GM18502 (cell line): ENCODE measurements at regions not wholly inside any gene's neighbourhood (a gene's known extent, or its start where the extent isn't known, plus 50 kb on each side); places are given as distances from the start of the nearest gene placed in this dataset.

Experiments
- ATAC-seq: cut with Tn5 transposase; IDR thresholded peaks from one replicate; pipeline ENCODE4 v1.9.1; 2021; ENCODE audit warnings: mild to moderate bottlenecking; ENCODE audit not compliant: unreplicated experiment, poor library complexity

DNA sequence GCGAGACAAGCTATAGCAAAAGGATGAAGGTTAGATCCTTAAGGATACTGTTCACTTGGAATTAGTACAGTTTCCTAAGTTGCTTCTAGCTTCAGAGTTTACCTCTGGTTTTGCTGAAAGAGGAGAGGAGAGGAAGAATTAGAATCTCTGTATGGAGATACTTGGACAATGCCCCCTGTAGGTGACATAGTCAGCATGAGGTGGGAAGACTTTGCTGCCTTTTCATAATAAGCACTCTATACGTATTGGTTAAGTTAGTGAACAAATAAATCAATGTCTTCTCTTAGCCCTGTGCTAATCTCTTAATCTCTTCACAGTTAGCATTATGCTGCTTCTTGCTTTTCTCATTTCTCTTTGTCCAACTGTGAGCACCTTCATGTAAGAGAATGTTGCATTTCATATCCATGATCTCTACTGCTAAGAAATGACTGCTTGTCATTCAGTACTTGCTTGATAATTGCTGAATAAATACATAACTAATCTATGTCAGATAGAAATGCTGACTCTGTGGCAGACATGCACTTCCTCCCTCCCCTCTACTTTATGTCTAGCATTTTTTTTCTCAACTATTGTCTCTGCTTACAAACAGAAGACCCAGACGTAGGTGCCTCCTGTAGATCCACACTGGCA, 527.2 kb downstream of the GBA3 start:
- ATAC-seq = no peak

DNA sequence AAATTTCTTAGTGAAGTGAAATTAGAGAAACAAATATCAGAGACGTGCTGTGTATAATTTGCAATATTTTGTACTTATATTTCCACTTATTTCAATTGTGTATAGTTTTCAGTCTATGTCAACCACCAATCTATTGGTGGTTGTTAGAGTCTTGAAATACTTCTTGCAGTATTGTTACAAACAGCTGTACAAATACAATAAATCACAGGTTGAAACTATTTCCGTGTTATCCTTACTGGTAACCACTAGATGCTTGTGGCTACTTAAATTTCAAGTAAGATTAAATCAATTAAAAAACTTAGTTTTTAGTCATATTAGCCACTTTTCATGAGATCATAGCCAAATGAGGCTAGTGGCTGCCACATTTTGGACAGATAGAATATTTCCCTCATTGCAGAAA, 520.5 kb downstream of the GBA3 start:
- no peak for ATAC-seq

DNA sequence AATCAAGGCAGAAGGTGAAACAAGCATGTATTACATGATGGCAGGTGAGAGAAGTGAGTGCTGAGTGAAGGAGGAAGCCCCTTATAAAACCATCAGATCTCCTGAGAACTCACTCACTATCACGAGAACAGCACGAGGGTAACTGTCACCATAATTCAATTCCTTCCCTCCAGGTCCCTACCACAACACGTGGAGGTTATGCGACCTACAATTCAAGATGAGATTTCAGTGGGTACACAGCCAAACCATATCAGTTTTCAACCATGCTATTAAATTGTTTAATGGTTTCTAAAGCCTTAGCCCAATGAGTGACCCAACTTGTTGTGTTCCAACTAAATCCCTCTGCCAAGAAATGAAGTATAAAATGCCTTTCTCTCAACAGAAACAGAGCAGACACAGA, 519.8 kb downstream of the GBA3 start:
- ATAC-seq = no peak

DNA sequence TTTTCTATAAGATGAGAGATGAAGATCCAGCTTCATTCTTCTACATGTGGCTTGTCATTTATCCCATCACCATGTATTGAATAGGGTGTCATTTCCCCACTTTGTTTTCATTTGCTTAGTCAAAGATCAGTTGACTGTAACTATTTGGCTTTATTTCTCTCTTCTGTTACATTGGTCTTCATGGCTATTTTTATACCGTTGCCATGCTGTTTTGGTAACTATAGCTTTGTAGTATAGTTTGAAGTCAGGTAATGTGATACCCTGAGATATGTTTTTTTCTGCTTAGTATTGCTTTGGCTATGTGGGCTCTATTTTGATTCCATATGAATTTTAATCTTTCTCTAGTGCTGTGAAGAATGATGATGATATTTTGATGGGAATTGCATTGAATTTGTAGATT, 514.3 kb downstream of the GBA3 start:
- no peak for ATAC-seq

DNA sequence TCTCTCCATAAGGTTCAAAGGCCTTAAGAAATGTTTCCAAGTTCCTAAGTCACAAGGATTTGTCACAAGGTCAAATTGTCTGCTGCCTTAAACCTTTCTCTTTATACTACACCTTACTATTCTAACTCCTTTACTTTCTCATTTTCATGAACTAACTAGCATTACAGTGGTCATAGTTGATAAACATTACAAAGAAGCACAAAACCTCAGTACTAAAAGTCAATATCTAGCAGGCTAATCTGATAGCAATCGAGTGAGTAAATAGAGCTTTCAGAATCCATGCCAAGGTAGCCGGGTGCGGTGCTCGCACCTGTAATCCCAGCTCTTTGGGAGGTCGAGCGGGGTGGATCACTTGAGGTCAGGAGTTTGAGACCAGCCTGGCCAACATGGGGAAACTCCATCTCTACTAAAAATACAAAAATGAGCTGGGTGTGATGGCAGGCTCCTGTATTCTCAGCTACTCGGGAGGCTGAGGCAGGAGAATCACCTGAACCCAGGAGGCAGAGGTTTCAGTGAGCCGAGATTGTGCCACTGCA, 510.0 kb downstream of the GBA3 start:
- no peak for ATAC-seq

DNA sequence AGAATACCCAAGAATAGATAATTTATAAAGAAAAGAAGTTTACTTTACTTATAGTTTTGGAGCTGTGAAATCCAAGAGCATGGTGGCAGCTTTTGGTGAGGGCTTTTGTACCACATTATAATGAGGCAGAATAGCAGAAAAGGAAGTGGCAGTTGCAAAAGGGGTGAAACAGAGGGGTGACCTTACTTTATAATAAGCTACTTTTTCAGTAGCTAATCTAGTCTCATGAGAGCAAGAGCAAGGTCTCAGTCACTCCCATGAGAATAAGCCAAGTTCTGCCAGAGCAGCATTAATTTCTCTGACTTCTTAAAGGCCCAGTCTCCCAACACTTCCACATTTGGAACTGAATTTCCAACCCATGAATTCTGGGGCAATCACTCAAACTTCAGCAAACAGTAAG, 502.0 kb downstream of the GBA3 start:
- no peak for ATAC-seq

DNA sequence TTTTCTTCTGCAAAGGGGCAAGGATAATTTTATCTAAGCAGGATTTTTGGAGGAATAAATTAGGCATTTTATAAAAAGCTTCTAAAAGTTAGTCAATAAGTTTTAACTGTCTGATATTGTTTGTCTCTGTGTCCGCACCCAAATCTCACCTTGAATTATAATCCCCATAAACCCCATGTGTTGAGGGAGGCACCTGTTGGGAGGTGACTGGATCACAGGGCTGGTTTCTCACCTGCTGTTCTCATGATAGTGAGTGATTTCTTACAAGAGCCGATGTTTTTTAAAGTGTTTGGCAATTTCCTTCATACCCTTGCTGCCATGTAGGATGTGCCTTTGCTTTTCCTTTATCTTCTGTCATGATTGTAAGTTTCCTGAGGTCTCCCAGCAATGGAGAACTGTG, 481.4 kb downstream of the GBA3 start:
- no peak for ATAC-seq

DNA sequence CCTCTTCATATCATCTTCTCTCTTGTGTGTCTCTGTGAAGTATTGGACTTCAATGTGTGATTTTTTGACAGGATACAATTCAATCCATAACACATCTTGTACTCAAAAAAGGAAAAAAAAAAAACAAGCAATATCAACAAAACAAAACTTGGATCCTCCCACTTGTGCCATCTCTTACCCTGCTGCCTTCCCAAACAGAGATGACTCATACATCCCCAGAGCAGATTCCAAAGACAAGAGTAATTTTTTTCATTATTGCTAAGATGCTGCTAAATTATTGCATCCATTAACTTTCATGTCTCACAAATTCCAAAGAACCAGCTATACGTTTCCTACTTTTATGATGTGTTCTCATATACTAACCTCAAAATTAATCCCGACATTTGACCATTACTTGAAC, 479.2 kb downstream of the GBA3 start:
- ATAC-seq = no peak

DNA sequence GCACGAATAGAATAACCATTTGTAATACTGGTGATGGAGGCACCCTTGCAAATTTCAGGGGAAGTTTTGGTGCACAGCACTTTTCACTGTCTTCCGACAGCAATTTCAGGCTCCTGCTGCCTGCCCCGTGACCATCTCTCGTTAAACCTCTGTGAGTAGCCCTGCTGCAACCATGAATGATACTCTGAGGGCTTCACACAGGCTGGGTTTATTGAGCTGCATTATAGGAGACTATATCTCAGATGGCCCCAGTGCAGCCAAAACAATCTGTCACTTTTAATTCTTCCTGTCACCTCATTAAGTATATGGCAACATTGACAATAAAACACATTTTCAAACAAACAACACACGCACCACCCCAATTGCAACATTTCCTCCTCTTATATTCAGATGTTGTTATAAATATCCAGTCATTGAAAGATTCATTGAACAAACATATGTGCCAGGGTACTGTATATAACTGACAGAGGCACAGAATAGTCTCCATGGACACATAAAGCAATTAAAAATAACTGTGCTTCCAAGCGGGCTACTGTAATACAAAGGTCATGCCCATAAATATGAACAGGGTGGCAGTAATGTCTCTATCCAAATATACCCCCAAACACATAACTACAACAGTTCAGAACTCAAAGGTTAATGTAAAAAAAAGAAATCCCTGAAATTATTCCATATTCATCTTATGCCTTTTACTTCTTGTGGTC, 477.0 kb downstream of the GBA3 start:
- ATAC-seq = no peak

DNA sequence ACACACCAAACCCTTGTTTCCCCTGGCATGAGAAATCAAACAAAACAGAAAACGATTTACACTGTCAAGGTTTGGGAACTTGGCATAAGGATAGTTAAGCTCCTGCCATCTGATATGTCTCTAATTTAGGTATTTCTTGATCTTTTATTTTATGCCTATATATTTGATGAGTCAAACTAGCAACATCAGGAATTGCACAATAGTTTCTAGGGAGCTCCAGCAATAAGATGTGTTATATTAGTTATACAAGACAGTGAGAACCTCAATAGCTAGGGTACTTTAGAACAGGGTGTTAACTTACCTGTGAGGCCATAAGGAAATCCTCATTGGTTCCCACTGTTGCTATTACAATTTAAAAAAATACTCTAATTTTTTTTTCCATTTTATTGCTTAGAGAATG, 474.2 kb downstream of the GBA3 start:
- ATAC-seq = no peak

DNA sequence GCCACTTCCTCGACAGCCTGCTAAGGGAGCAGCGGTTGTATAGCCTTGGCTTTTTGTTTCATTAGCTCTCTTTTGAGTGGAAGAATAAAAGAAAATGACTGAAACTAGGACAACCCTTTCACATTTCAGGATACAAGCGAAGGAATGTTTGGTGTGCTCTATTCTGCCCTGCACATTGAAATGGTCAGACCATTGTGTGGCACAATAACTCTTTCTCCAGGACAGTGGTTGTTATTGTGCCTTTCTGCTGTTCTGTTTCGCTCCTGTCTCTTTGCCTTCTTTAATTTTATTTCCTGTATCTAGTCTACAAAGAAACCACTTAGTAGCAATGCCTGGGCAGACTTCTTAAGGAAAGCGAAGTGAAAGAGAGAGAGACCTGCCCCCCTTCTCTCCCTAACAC, 473.7 kb downstream of the GBA3 start:
- ATAC-seq = no peak

DNA sequence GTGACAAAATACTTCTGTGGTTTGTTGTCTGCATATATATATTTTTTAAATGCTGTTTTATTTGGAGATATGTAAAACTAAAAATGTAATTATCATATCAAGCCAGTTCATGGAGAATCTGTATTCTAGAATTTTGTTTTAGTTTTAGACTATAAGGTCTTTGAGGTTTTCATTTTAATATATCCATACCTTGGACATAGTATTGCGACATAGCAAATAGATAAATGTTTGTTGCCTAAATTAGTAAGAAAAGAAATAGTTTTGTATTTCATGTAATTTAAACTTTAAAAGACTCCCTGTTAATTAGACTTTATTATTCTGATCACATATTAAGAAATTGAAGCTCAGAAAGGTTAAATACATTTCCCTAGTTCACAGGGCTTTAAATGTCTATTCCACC, 472.9 kb downstream of the GBA3 start:
- no peak for ATAC-seq

DNA sequence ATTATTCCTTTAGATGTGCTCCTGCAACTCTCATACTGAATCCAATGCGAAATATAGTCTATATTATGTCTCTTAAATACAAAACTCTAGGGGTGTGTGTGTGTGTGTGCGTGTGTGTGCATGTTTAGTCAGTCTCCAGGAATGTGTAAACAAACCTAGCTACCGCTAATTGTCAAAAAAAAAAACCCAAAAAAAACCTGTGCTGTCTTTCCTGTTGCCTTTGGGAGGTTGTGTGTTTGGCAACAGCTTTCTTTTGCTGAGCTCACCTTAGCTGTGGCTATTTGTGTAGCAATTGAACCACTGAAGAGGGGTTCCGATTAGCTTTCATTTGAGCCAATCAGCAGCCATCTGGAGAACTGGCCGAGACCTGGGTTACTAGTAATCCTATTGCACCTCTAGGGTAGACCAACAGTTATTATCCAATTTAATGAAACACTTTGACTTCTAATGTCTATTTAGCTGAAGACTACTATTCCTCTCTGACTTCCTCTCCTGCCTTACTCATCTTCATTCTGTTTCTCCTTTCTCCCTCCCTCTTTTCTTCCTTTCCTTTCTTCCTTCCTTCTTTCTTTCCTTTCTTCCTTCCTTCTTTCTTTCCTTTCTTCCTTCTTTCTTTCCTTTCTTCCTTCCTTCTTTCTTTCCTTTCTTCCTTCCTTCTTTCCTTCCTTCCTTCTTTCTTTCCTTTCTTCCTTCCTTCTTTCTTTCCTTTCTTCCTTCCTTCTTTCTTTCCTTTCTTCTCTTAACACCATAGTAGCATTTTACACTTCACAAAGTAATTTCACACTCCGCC, 471.1 kb downstream of the GBA3 start:
- no peak for ATAC-seq

DNA sequence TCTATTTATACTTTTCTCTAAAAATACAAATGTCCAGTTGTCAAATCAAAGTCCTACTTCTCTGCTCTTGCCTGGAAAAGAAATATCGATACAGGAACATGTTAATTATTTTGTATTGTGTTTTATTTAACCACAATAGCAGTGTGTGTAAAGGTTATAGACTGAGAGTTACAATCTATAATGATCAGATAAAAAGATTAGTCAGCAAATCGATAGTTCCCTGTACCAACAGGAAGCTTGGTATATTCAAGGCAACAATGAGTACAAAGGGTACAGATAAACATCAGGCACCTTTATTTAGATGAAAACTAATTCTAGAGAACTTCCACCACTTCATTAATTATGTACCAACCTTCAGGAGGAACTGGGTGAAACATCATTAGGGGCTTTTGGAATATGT, 469.5 kb downstream of the GBA3 start:
- no peak for ATAC-seq

DNA sequence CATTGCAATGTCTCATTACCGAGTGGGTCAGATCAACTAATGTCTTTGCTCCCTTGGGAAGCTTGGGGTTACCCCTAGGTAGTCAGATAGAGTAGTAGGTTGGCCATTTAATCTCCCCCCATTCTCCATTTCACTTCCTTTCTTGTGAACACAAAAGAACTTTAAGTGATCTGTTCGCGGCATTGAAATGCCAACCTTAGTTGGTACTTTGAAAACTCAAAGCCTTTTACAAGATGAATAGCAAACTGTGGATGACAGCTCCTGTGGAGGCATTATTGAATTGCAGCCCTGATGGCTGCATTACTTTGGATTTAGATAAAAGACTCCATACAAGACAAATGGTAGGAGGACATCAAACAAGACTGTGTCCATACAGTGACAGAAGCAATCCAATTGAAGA, 469.1 kb downstream of the GBA3 start:
- no peak for ATAC-seq

DNA sequence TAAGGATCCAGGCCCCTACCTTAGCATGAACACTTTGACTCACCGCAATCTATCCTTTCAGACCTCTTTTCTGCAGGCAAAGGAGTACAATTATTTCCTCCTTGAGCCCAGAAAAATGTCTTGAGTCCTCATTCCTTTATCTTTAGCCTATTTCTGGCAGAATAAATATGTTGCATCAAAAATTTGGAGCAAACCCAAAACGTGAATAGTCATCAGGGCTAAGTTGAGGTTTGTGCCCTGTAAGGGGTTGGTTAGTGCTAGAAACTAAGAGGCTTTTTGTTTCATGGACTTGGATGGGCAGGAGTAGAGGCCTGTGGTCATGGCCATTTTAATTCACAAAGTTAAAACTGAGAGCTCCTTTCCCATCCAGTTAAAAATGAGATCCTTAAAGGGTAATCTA, 460.3 kb downstream of the GBA3 start:
- no peak for ATAC-seq

DNA sequence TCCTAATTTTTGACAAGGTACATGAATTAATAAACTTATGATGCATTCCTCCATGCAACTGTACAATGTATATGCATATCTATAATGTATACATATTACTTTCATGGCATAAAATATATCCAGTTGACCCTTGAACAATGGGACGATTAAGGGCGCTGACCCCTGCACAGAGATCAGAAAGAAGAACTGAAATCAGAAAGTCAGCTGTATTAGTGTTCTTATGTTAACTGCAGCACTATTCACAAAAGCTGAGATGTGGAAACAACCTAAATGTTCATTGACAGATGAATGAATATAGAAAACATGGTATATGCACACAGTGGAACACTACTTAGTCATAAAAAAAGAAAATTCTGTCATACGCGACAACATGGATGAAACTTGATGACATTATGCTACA, 457.1 kb downstream of the GBA3 start:
- ATAC-seq = no peak

DNA sequence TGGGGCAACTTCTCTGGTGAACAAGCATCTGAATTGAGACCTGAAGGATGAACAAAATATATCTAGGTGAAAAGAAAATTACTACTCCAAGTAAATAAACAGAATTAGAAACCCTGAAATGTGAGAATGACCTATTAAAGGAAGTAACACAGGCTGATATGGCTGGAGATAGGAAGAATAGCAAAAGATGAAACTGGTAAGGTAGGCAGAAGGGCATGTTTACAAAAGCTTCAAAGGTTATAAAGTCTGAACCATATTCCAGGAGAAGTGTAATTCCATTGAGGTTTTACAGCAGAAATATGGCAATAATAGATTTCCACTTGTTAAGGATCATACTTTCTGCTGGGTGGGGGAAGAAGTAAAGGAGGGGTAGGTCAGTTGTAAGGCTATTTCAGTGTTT, 452.0 kb downstream of the GBA3 start:
- no peak for ATAC-seq

DNA sequence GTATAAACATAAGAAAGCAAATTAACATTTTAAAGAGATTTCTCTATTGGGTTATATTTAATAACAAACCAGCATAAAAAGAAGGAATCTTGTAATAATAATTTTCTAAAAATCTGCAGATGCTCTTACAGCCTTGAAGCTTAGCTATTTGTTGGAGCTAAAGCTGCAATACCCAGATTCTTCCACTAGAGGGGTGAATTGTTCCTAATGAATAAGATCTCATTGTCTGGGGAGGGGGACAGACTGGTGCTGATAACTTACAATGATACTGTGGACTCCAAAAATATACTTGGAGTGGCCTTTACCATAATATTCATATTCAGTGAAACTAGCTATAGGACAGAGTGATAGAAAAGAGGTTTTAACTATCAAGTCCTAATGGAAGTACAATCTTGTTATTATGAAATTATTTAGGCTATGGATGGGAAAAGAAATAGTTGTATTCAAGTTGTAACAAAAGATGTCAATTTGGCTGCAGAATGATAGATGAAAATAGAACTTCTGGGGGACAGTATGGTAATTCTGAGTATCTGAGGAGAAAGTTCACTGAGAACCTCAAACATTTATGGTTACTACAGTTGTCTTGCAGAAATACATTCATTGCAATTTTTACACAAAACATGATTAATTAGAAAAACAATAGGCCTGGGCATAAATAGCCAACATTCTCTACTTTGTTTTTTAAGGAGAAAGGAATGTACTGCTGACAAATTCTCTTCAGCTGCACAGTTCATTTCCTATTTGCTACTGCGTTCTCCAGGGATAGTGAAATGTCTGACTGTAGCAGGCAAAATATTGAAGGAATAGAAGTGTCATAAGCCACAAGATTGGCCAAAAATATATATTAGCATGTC, 443.3 kb downstream of the GBA3 start:
- peak; percentile 65 for ATAC-seq

DNA sequence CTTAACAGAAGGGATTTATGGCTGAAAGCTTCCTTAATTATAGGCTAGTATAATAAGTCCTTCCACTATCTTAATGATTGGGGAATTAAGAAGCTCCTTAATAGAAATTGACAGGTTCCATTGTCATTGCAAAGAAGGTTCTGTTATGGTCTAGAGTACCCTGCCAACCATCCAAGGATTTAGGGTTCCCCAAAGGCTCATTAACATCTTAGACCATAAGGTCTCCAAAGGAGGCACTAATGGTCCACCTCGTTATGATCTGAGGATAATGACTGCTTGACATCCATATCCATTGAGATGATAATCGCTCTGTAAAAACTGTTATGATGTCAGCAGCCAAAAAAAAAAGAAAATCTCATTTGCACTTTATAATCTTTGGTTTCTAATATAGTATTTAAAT, 441.6 kb downstream of the GBA3 start:
- no peak for ATAC-seq

DNA sequence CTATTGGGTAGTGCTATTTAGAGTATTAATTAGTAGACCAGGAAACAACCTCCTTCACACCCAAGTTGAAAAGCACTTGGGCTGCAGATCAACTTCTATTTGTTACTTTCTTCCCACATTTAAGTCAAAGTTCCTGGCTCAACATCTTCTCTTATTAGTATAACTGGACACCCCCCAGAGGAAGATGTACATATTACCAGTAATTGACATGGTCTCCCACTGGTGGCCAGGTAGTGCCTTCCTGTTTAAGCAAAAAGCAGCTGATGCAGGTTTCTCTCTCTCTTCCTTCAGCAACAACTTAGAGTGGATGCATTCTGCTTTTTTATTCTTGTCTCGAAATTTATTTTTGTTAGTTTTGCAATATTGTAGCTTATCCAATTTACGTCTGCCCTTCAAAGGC, 438.1 kb downstream of the GBA3 start:
- ATAC-seq = no peak
